Neural crest cell (in vitro differentiated cells): ENCODE measurements at regions not wholly inside any gene's neighbourhood (a gene's known extent, or its start where the extent isn't known, plus 50 kb on each side); places are given as distances from the start of the nearest gene placed in this dataset.

ENCODE experiments used
- DNase-seq: peaks from one replicate; pipeline ENCODE4 v3.0.0; 2021; ENCODE audit warnings: low read depth, mixed read lengths, low spot score
- H3K27ac Mint-ChIP-seq: one replicate; pipeline ENCODE4 v1.8.0; 2021; ENCODE audit warnings: mild to moderate bottlenecking, mixed read lengths; ENCODE audit not compliant: unreplicated experiment
- H3K27me3 Mint-ChIP-seq: 2 replicates; pipeline ENCODE4 v1.8.0; 2021; ENCODE audit warnings: low read depth, mild to moderate bottlenecking, mixed read lengths
- H3K36me3 Mint-ChIP-seq: 2 replicates; pipeline ENCODE4 v1.8.0; 2021; ENCODE audit warnings: low read depth, mild to moderate bottlenecking, mixed read lengths
- H3K4me1 Mint-ChIP-seq: 2 replicates; pipeline ENCODE4 v1.8.0; 2021; ENCODE audit warnings: mixed read lengths
- H3K4me3 Mint-ChIP-seq: one replicate; pipeline ENCODE4 v1.8.0; 2021; ENCODE audit warnings: mild to moderate bottlenecking, mixed read lengths
- H3K9me3 Mint-ChIP-seq: 2 replicates; pipeline ENCODE4 v1.8.0; 2021; ENCODE audit warnings: mixed read lengths
- CTCF ChIP-seq: fragments of 200-600 bp; sonication (generic); conservative IDR thresholded peaks from 2 replicates; pipeline ENCODE4 v1.5.0; 2021; ENCODE audit warnings: antibody characterized with exemption, mild to moderate bottlenecking

- no peaks in the 10 kb centered on the region for H3K36me3 Mint-ChIP-seq
- TF ChIP-seq CTCF, result peak; percentile 43
- H3K4me1 Mint-ChIP-seq, result no peaks in the 10 kb centered on the region
- no peak for DNase-seq
- H3K27ac Mint-ChIP-seq, result no peak overlapping the region
- H3K9me3 Mint-ChIP-seq, result no peaks in the 10 kb centered on the region
- no peak overlapping the region for H3K4me3 Mint-ChIP-seq
- H3K27me3 Mint-ChIP-seq, result no peaks in the 10 kb centered on the region
Measured at GRCh38 chr6:104003803-104004516, 855.8 kb downstream of the HACE1 start.

- Mint-ChIP-seq H3K27ac (no peak overlapping the region), H3K4me1 (no peaks in the 10 kb centered on the region), H3K27me3 (no peaks in the 10 kb centered on the region), H3K9me3 (peaks cover 3% of the 10 kb centered on the region), H3K36me3 (no peaks in the 10 kb centered on the region), H3K4me3 (no peak overlapping the region)
- TF ChIP-seq CTCF, result no peak
- DNase-seq, result no peak
Measured at GRCh38 chr6:103995571-103995970, 864.1 kb downstream of the HACE1 start.

GRCh38 chr6:103983860-103984259 lies 875.9 kb downstream of the HACE1 start:
- Mint-ChIP-seq H3K4me1 (no peaks in the 10 kb centered on the region), H3K27me3 (no peaks in the 10 kb centered on the region), H3K4me3 (no peak overlapping the region), H3K9me3 (no peaks in the 10 kb centered on the region), H3K36me3 (no peaks in the 10 kb centered on the region), H3K27ac (no peak overlapping the region)
- no peak for DNase-seq
- TF ChIP-seq CTCF, result no peak

- no peak overlapping the region for H3K4me3 Mint-ChIP-seq
- H3K27me3 Mint-ChIP-seq, result no peaks in the 10 kb centered on the region
- TF ChIP-seq CTCF, result no peak
- no peak for DNase-seq
- no peaks in the 10 kb centered on the region for H3K4me1 Mint-ChIP-seq
- H3K27ac Mint-ChIP-seq, result no peak overlapping the region
- H3K36me3 Mint-ChIP-seq, result no peaks in the 10 kb centered on the region
- no peaks in the 10 kb centered on the region for H3K9me3 Mint-ChIP-seq
Measured at GRCh38 chr6:103983011-103983410, 876.7 kb downstream of the HACE1 start.

GRCh38 chr6:103982574-103982973 lies 877.1 kb downstream of the HACE1 start:
- Mint-ChIP-seq H3K27ac (no peak overlapping the region), H3K4me3 (no peak overlapping the region), H3K4me1 (no peaks in the 10 kb centered on the region), H3K36me3 (no peaks in the 10 kb centered on the region), H3K9me3 (no peaks in the 10 kb centered on the region), H3K27me3 (no peaks in the 10 kb centered on the region)
- no peak for DNase-seq
- no peak for TF ChIP-seq CTCF
